ENCODE measurements at regions not wholly inside any gene's neighbourhood (a gene's known extent, or its start where the extent isn't known, plus 50 kb on each side); places are given as distances from the start of the nearest gene placed in this dataset.
A peak's percentile ranks its signal among the peaks of the same experiment; 100 is the strongest.

GRCh38 chr20:11555510-11555909 is 362.2 kb upstream of the BTBD3 start:
- no peak for DNase-seq

GRCh38 chr20:11556410-11556809 is 361.3 kb upstream of the BTBD3 start:
- no peak for DNase-seq

GRCh38 chr20:11564491-11564890 is 353.2 kb upstream of the BTBD3 start:
- no peak for DNase-seq

GRCh38 chr20:11569163-11569562 is 348.5 kb upstream of the BTBD3 start:
- peak; percentile 60 for DNase-seq

GRCh38 chr20:11573507-11573906 is 344.2 kb upstream of the BTBD3 start:
- DNase-seq: no peak

- no peak for DNase-seq
These were observed 336.4 kb upstream of the BTBD3 start for GRCh38 chr20:11581271-11581670.

- no peak for DNase-seq
These were observed 335.6 kb upstream of the BTBD3 start for GRCh38 chr20:11582060-11582459.

GRCh38 chr20:11585752-11586352 is 331.8 kb upstream of the BTBD3 start:
- DNase-seq: no peak

GRCh38 chr20:11588875-11589274 is 328.8 kb upstream of the BTBD3 start:
- DNase-seq: no peak

- no peak for DNase-seq
These were observed 325.7 kb upstream of the BTBD3 start for GRCh38 chr20:11591965-11592364.

- no peak for DNase-seq
These were observed 313.4 kb upstream of the BTBD3 start for GRCh38 chr20:11604339-11604738.

GRCh38 chr20:11607047-11607446 is 310.6 kb upstream of the BTBD3 start:
- DNase-seq: no peak

GRCh38 chr20:11608736-11609135 is 309.0 kb upstream of the BTBD3 start:
- no peak for DNase-seq

- no peak for DNase-seq
These were observed 293.0 kb upstream of the BTBD3 start for GRCh38 chr20:11624704-11625103.

GRCh38 chr20:11626551-11626950 is 291.1 kb upstream of the BTBD3 start:
- no peak for DNase-seq

- no peak for DNase-seq
These were observed 274.8 kb upstream of the BTBD3 start for GRCh38 chr20:11642866-11643265.

- DNase-seq: peak; percentile 62
These were observed 271.3 kb upstream of the BTBD3 start for GRCh38 chr20:11646359-11646758.

- DNase-seq: no peak
These were observed 267.1 kb upstream of the BTBD3 start for GRCh38 chr20:11650566-11650965.

GRCh38 chr20:11651138-11651537 is 266.6 kb upstream of the BTBD3 start:
- DNase-seq: no peak

GRCh38 chr20:11651647-11652046 is 266.0 kb upstream of the BTBD3 start:
- DNase-seq: no peak

GRCh38 chr20:11652128-11652527 is 265.6 kb upstream of the BTBD3 start:
- DNase-seq: no peak

GRCh38 chr20:11654766-11655165 is 262.9 kb upstream of the BTBD3 start:
- no peak for DNase-seq

GRCh38 chr20:11660673-11661072 is 257.0 kb upstream of the BTBD3 start:
- no peak for DNase-seq

- no peak for DNase-seq
These were observed 246.6 kb upstream of the BTBD3 start for GRCh38 chr20:11671015-11671511.

- DNase-seq: no peak
These were observed 244.7 kb upstream of the BTBD3 start for GRCh38 chr20:11672959-11673358.
